ENCODE measurements at regions not wholly inside any gene's neighbourhood (a gene's known extent, or its start where the extent isn't known, plus 50 kb on each side); places are given as distances from the start of the nearest gene placed in this dataset.

DNA sequence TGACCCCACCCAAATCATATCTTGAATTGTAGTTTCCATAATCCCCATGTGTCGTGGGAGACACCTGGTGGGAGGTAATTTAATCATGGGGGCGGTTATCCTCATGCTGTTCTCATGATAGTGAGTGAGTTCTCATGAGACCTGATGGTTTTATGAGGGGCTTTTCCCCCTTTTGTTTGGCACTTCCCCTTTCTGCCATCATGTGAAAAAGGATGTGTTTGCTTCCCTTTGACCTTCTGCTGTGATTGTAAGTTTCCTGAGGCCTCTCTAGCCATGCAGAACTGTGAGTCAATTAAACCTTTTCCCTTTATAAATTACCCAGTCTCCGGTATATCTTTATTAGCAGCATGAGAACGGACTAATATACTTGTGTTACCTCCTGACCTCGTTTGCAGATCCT is 156.6 kb upstream of the MTNR1B start:
- intact Hi-C loops (cut with DNase I), result no loop called here
- TF ChIP-seq, protein P1, sequence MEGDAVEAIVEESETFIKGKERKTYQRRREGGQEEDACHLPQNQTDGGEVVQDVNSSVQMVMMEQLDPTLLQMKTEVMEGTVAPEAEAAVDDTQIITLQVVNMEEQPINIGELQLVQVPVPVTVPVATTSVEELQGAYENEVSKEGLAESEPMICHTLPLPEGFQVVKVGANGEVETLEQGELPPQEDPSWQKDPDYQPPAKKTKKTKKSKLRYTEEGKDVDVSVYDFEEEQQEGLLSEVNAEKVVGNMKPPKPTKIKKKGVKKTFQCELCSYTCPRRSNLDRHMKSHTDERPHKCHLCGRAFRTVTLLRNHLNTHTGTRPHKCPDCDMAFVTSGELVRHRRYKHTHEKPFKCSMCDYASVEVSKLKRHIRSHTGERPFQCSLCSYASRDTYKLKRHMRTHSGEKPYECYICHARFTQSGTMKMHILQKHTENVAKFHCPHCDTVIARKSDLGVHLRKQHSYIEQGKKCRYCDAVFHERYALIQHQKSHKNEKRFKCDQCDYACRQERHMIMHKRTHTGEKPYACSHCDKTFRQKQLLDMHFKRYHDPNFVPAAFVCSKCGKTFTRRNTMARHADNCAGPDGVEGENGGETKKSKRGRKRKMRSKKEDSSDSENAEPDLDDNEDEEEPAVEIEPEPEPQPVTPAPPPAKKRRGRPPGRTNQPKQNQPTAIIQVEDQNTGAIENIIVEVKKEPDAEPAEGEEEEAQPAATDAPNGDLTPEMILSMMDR (IDR thresholded peaks at IDR 0.05), result no peak
- H3K9me3 ChIP-seq, result no peaks in the 10 kb centered on the region
- H3K27ac ChIP-seq, result no peak overlapping the region
- no peak for DNase-seq (ENCODE audit: low spot score in 2 of 2)
- no peaks in the 10 kb centered on the region for H3K27me3 ChIP-seq
- no peak overlapping the region for H3K4me3 ChIP-seq
- H3K4me1 ChIP-seq, result no peaks in the 10 kb centered on the region
- no peaks in the 10 kb centered on the region for H3K36me3 ChIP-seq

DNA sequence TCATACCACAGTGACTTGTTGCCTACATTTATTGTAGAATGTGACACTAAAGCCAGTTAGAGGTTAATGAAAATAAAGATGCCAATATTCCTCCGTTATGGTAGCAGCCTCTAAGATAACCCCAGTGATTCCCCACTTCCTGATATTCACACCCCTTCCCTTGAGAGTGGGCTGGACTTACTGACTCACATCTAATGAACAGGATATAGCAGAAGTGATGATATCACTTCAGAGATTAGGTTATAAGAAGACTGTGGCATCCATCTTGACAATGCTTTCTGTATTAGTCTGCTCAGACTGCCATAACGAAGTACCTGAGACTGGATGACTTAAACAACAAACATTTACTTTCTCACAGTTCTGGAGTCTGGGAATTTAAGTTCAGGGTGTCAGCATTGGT is 149.6 kb upstream of the MTNR1B start:
- no peak overlapping the region for H3K27ac ChIP-seq
- no peaks in the 10 kb centered on the region for H3K36me3 ChIP-seq
- intact Hi-C loops (cut with DNase I), result no loop called here
- no peak for DNase-seq (ENCODE audit: low spot score in 2 of 2)
- H3K27me3 ChIP-seq, result no peaks in the 10 kb centered on the region
- no peaks in the 10 kb centered on the region for H3K4me1 ChIP-seq
- no peaks in the 10 kb centered on the region for H3K9me3 ChIP-seq
- TF ChIP-seq, protein P1 (IDR thresholded peaks at IDR 0.05), result no peak
- H3K4me3 ChIP-seq, result no peak overlapping the region

GRCh38 chr11:92820860-92821259 is 148.6 kb upstream of the MTNR1B start:
- TF ChIP-seq, protein P1 (IDR thresholded peaks at IDR 0.05), result no peak
- Histone ChIP-seq H3K9me3 (no peaks in the 10 kb centered on the region), H3K4me1 (no peaks in the 10 kb centered on the region), H3K4me3 (no peak overlapping the region), H3K27ac (no peak overlapping the region), H3K27me3 (no peaks in the 10 kb centered on the region), H3K36me3 (no peaks in the 10 kb centered on the region)
- intact Hi-C loops (cut with DNase I), result no loop called here
- DNase-seq (ENCODE audit: low spot score in 2 of 2), result no peak

GRCh38 chr11:92822410-92822809 is 147.0 kb upstream of the MTNR1B start:
- TF ChIP-seq, protein P1 (IDR thresholded peaks at IDR 0.05), result no peak
- Histone ChIP-seq H3K9me3 (no peaks in the 10 kb centered on the region), H3K4me1 (no peaks in the 10 kb centered on the region)

DNA sequence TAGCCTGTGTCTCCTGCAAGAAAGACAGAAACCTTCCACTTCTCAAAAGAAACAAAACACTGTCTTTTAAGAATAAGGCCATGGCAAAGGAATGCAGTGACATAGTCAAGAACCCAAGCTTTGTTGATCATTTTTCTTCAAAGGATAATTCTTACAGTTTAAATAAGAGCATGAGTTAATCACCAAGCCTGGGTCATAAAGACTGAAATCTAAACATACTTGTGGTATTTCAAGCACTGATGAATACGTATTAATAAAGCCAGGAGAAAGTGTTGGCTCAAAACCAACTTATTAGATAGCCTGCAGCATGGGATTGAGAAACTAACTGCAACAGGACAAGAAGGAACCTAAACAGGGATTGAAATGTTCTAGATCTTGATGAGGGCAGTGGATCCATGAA is 143.3 kb upstream of the MTNR1B start:
- H3K36me3 ChIP-seq, result no peaks in the 10 kb centered on the region
- no peaks in the 10 kb centered on the region for H3K27me3 ChIP-seq
- DNase-seq (ENCODE audit: low spot score in 2 of 2), result no peak
- no peak overlapping the region for H3K4me3 ChIP-seq
- no peak overlapping the region for H3K27ac ChIP-seq
- TF ChIP-seq, protein P1 (IDR thresholded peaks at IDR 0.05), result no peak
- no peaks in the 10 kb centered on the region for H3K9me3 ChIP-seq
- intact Hi-C loops (cut with DNase I), result no loop called here
- no peaks in the 10 kb centered on the region for H3K4me1 ChIP-seq

More at GRCh38 chr11:92822410-92822809, 147.0 kb upstream of the MTNR1B start:
- no peak overlapping the region for H3K27ac ChIP-seq
- H3K4me3 ChIP-seq, result no peak overlapping the region
- intact Hi-C loops (cut with DNase I), result no loop called here
- no peaks in the 10 kb centered on the region for H3K36me3 ChIP-seq
- DNase-seq (ENCODE audit: low spot score in 2 of 2), result no peak
- no peaks in the 10 kb centered on the region for H3K27me3 ChIP-seq

GRCh38 chr11:92826603-92827002 is 142.8 kb upstream of the MTNR1B start:
- TF ChIP-seq, protein P1 (IDR thresholded peaks at IDR 0.05), result no peak
- intact Hi-C loops (cut with DNase I), result no loop called here
- no peak overlapping the region for H3K27ac ChIP-seq
- H3K36me3 ChIP-seq, result no peaks in the 10 kb centered on the region
- no peak overlapping the region for H3K4me3 ChIP-seq
- no peaks in the 10 kb centered on the region for H3K4me1 ChIP-seq
- no peak for DNase-seq (ENCODE audit: low spot score in 2 of 2)
- H3K9me3 ChIP-seq, result no peaks in the 10 kb centered on the region
- no peaks in the 10 kb centered on the region for H3K27me3 ChIP-seq

Data from ascending aorta (tissue), 2 donors.